ENCODE measurements at regions not wholly inside any gene's neighbourhood (a gene's known extent, or its start where the extent isn't known, plus 50 kb on each side); places are given as distances from the start of the nearest gene placed in this dataset.

DNA sequence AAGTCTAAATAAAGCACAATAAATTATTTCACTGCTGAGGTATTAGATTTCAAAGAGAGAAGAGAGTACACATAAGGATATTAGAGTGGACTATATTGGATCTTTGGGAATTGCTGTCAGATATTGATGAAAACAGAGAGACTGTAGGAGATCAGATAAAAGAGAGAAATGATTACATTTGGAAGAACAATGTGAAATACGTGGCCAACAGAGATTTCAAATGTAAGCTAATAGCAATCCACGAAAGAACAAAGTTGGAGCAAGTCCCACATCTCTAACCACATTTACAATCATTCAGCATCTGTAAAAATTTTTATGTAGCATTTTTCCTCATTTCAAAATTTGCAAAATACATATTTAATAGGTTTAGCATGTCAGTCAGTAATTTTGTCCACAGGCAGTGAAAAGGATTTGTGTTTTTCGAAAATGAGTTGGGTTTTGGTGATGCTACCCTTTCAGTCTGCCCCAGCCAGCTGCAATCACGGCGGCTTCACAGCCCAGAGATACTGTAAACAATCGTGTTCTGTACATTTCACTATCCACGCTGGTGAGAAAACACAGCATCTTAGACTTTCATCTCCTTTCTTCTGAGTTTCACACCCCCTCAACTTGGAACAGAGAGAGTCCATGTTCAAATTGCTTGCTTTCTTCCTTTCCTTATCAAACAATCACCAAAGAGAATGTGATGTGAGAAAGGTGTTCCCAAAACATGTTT lies 209.1 kb upstream of the LYPLAL1 start (continued):
- TF ChIP-seq, protein P1, sequence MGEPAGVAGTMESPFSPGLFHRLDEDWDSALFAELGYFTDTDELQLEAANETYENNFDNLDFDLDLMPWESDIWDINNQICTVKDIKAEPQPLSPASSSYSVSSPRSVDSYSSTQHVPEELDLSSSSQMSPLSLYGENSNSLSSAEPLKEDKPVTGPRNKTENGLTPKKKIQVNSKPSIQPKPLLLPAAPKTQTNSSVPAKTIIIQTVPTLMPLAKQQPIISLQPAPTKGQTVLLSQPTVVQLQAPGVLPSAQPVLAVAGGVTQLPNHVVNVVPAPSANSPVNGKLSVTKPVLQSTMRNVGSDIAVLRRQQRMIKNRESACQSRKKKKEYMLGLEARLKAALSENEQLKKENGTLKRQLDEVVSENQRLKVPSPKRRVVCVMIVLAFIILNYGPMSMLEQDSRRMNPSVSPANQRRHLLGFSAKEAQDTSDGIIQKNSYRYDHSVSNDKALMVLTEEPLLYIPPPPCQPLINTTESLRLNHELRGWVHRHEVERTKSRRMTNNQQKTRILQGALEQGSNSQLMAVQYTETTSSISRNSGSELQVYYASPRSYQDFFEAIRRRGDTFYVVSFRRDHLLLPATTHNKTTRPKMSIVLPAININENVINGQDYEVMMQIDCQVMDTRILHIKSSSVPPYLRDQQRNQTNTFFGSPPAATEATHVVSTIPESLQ (CRISPR knock-in tag; IDR thresholded peaks at IDR 0.05), result no peak
- no peak for TF ChIP-seq SP2 (IDR thresholded peaks at IDR 0.05; ENCODE audit: extremely low read depth, low read depth, low read length, poor library complexity, severe bottlenecking)
- TF ChIP-seq, protein P2, sequence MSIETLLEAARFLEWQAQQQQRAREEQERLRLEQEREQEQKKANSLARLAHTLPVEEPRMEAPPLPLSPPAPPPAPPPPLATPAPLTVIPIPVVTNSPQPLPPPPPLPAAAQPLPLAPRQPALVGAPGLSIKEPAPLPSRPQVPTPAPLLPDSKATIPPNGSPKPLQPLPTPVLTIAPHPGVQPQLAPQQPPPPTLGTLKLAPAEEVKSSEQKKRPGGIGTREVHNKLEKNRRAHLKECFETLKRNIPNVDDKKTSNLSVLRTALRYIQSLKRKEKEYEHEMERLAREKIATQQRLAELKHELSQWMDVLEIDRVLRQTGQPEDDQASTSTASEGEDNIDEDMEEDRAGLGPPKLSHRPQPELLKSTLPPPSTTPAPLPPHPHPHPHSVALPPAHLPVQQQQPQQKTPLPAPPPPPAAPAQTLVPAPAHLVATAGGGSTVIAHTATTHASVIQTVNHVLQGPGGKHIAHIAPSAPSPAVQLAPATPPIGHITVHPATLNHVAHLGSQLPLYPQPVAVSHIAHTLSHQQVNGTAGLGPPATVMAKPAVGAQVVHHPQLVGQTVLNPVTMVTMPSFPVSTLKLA (conservative IDR thresholded peaks at IDR 0.05), result no peak
- no peak for TF ChIP-seq ZNF23 (CRISPR knock-in tag; IDR thresholded peaks at IDR 0.05)
- TF ChIP-seq RBM22 (IDR thresholded peaks at IDR 0.05; ENCODE audit: low read depth, low read length, poor library complexity, severe bottlenecking), result no peak
- TF ChIP-seq FOS (IDR thresholded peaks at IDR 0.05; ENCODE audit: extremely low read depth, insufficient read length), result no peak

DNA sequence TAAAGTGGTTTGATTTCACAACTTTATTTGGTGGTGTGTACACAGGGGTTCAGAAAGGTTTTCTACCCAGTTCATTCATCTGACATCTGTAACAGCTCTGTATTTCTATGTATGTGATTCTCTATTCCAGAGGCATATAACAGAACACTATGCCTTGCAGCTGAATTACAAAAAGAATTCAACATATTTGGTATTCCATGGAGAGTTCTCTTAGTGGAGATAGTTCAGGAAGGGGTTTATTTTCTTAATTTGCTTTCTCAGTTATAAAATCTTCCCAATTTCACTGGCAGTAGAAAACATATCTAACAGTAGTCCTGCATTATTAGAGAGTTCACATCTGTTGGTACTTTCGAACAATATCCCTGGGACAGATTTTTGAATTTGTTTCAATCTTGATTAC lies 207.9 kb upstream of the LYPLAL1 start:
- in situ Hi-C loops (cut with MboI), result no loop called here
- no TSS peak for BruUV-seq (replicated peaks)
- intact Hi-C loops (cut with micrococcal nuclease), result no loop called here
- ATAC-seq (no peak), FAIRE-seq (no peak), DNase-seq (ENCODE audit: extremely low read depth in 1 of 4, low spot score in 3 of 4) (no peak)
- no peaks in the 10 kb centered on the region for H3K27me3 ChIP-seq (ENCODE audit: control insufficient read depth in 2 of 2, insufficient read depth in 2 of 2, low read length in 2 of 2)
- no peak overlapping the region for H2AFZ ChIP-seq (ENCODE audit: low read depth, low read length)
- no peaks in the 10 kb centered on the region for H3K4me1 ChIP-seq (replicated peaks in 1 of 2; ENCODE audit: control insufficient read depth in 2 of 2, insufficient read depth in 2 of 2, low read length in 2 of 2)
- no peaks in the 10 kb centered on the region for H3K9me3 ChIP-seq (replicated peaks; ENCODE audit: control insufficient read depth, insufficient read depth, low read depth, low read length)
- ChIA-PET POLR2A (no interaction called here), CTCF (ENCODE audit: low intra/inter-chr PET ratio) (no interaction called here)
- no peak overlapping the region for H3K4me2 ChIP-seq (ENCODE audit: insufficient read depth, low read length)
- 0% methylated on average over 1 of the region's 1 CpG for WGBS (ENCODE audit: insufficient coverage, low coverage, missing lambda C conversion rate)
- no peaks in the 10 kb centered on the region for H3K9me1 ChIP-seq (ENCODE audit: control insufficient read depth, insufficient read depth, low read length)
- no peaks in the 10 kb centered on the region for H3K36me3 ChIP-seq (ENCODE audit: control insufficient read depth, insufficient read depth, low read length)
- no peak overlapping the region for H3K27ac ChIP-seq (ENCODE audit: extremely low read depth, low read depth, low read length)
- no peak overlapping the region for H3K4me3 ChIP-seq
- H3K9ac ChIP-seq (ENCODE audit: insufficient read depth in 1 of 2, low read depth in 2 of 2, low read length in 2 of 2), result no peak overlapping the region
- no peaks in the 10 kb centered on the region for H3K79me2 ChIP-seq (ENCODE audit: control insufficient read depth, insufficient read depth, low read length)
- H4K20me1 ChIP-seq (replicated peaks; ENCODE audit: control insufficient read depth, insufficient read depth, low read length), result no peaks in the 10 kb centered on the region
- no peak for TF ChIP-seq ZNF57 (CRISPR knock-in tag; IDR thresholded peaks at IDR 0.05)
- TF ChIP-seq CBFA2T3 (IDR thresholded peaks at IDR 0.05), result no peak
- TF ChIP-seq MIER1 (IDR thresholded peaks at IDR 0.05; ENCODE audit: low read depth), result no peak
- TF ChIP-seq ZNF197 (CRISPR knock-in tag; IDR thresholded peaks at IDR 0.05; ENCODE audit: low read depth), result no peak
- no peak for TF ChIP-seq ZNF766 (CRISPR knock-in tag; conservative IDR thresholded peaks at IDR 0.05)
- TF ChIP-seq DIDO1 (tag; IDR thresholded peaks at IDR 0.05; ENCODE audit: low read depth), result no peak
- TF ChIP-seq, protein P3, sequence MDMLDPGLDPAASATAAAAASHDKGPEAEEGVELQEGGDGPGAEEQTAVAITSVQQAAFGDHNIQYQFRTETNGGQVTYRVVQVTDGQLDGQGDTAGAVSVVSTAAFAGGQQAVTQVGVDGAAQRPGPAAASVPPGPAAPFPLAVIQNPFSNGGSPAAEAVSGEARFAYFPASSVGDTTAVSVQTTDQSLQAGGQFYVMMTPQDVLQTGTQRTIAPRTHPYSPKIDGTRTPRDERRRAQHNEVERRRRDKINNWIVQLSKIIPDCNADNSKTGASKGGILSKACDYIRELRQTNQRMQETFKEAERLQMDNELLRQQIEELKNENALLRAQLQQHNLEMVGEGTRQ (CRISPR knock-in tag; IDR thresholded peaks at IDR 0.05), result no peak
- no peak for TF ChIP-seq ZNF785 (CRISPR knock-in tag; IDR thresholded peaks at IDR 0.05)
